ENCODE measurements at regions not wholly inside any gene's neighbourhood (a gene's known extent, or its start where the extent isn't known, plus 50 kb on each side); places are given as distances from the start of the nearest gene placed in this dataset.
"Not testable (repeated sequence)": the region's sequence is repeated elsewhere in the genome, so short reads cannot be mapped to it uniquely, and the experiment has no call there.

- no peak for DNase-seq (ENCODE audit: low spot score in 2 of 2)
- 81 to 82% methylated on average over 2 of the region's 2 CpGs for WGBS, 2 donors
- intact Hi-C loops (cut with DNase I; ENCODE audit: low total_unique reads), result no loop called here
- no peak overlapping the region for H3K4me3 ChIP-seq (ENCODE audit: low read depth, poor library complexity, severe bottlenecking)
- TF ChIP-seq POLR2A (IDR thresholded peaks at IDR 0.05), result no peak
- no peak for TF ChIP-seq CTCF (IDR thresholded peaks at IDR 0.05)
Observed at GRCh38 chr7:83259064-83259463, 96.4 kb upstream of the PCLO start.

GRCh38 chr7:83248000-83248399, 85.3 kb upstream of the PCLO start:
- H3K4me3 ChIP-seq (ENCODE audit: low read depth, poor library complexity, severe bottlenecking), result no peak overlapping the region
- intact Hi-C loops (cut with DNase I; ENCODE audit: low total_unique reads), result no loop called here
- 63 to 74% methylated on average over 3 of the region's 3 CpGs for WGBS, 2 donors
- no peak for DNase-seq (ENCODE audit: low spot score in 2 of 2)
- TF ChIP-seq POLR2A (IDR thresholded peaks at IDR 0.05), result no peak
- TF ChIP-seq CTCF (IDR thresholded peaks at IDR 0.05), result no peak

GRCh38 chr7:83219231-83219630, 56.5 kb upstream of the PCLO start:
- DNase-seq (ENCODE audit: low spot score in 2 of 2); H3K4me3 ChIP-seq (ENCODE audit: low read depth, poor library complexity, severe bottlenecking); intact Hi-C loops (cut with DNase I; ENCODE audit: low total_unique reads): not testable (repeated sequence)
- WGBS, 2 donors, result 85 to 90% methylated on average over 5 of the region's 5 CpGs

- TF ChIP-seq POLR2A (IDR thresholded peaks at IDR 0.05) (no peak), CTCF (IDR thresholded peaks at IDR 0.05) (no peak)
- DNase-seq (ENCODE audit: low spot score in 2 of 2), result no peak
- WGBS, 2 donors, result 31 to 36% methylated on average over 2 of the region's 2 CpGs
Observed at GRCh38 chr7:83212883-83213282, 50.2 kb upstream of the PCLO start.

More at GRCh38 chr7:83212883-83213282, 50.2 kb upstream of the PCLO start:
- H3K4me3 ChIP-seq (ENCODE audit: low read depth, poor library complexity, severe bottlenecking), result no peak overlapping the region
- intact Hi-C loops (cut with DNase I; ENCODE audit: low total_unique reads), result no loop called here

All from lower leg skin (tissue), 4 donors.